H9 (cell line): ENCODE measurements at regions not wholly inside any gene's neighbourhood (a gene's known extent, or its start where the extent isn't known, plus 50 kb on each side); places are given as distances from the start of the nearest gene placed in this dataset.

Experiments
- DNase-seq: peaks from one replicate; pipeline ENCODE4 v3.0.0-alpha.2; 2017
- H2AFZ ChIP-seq: one replicate; pipeline ENCODE4 v1.6.1; 2013; ENCODE audit warnings: mild to moderate bottlenecking, low read length, control low read depth, moderate library complexity
- H2AK5ac ChIP-seq: 2 replicates; pipeline ENCODE4 v1.6.1; 2013; ENCODE audit warnings: low read length, control low read depth, mixed read lengths; ENCODE audit not compliant: insufficient read length
- H2BK120ac ChIP-seq: one replicate; pipeline ENCODE4 v1.6.1; 2013; ENCODE audit warnings: low read depth, mild to moderate bottlenecking, low read length, control low read depth, inconsistent platforms; ENCODE audit not compliant: poor library complexity, severe bottlenecking
- H2BK12ac ChIP-seq: 2 replicates; pipeline ENCODE4 v1.6.1; 2013; ENCODE audit warnings: low read length, control low read depth, mixed read lengths, low read depth; ENCODE audit not compliant: insufficient read length
- H2BK15ac ChIP-seq: 2 replicates; pipeline ENCODE4 v1.6.1; 2013; ENCODE audit warnings: low read depth, low read length, control low read depth
- H2BK20ac ChIP-seq: one replicate; pipeline ENCODE4 v1.6.1; 2013; ENCODE audit warnings: low read depth, mild to moderate bottlenecking, low read length, control low read depth, inconsistent platforms; ENCODE audit not compliant: poor library complexity, severe bottlenecking
- H2BK5ac ChIP-seq: 2 replicates; pipeline ENCODE4 v1.6.1; 2013; ENCODE audit warnings: low read length, control low read depth, mixed read lengths; ENCODE audit not compliant: insufficient read length
- H3K14ac ChIP-seq: 2 replicates; pipeline ENCODE4 v1.6.1; 2013; ENCODE audit warnings: low read length, control low read depth; ENCODE audit not compliant: insufficient read depth
- H3K18ac ChIP-seq: 2 replicates; pipeline ENCODE4 v1.6.1; 2013; ENCODE audit warnings: low read depth, mild to moderate bottlenecking, mixed read lengths, low read length, control low read depth; ENCODE audit not compliant: insufficient read length
- H3K23ac ChIP-seq: 2 replicates; pipeline ENCODE4 v1.6.1; 2013; ENCODE audit warnings: low read length, control low read depth, mixed read lengths, low read depth; ENCODE audit not compliant: insufficient read length
- H3K23me2 ChIP-seq: 2 replicates; pipeline ENCODE4 v1.6.1; 2013; ENCODE audit warnings: low read depth, mild to moderate bottlenecking, mixed read lengths, low read length, control low read depth; ENCODE audit not compliant: insufficient read length, poor library complexity, severe bottlenecking
- H3K27ac ChIP-seq: 2 replicates; pipeline ENCODE4 v1.5.1; 2013; ENCODE audit warnings: low read length, control low read depth, mixed read lengths, low read depth; ENCODE audit not compliant: insufficient read length
- H3K27me3 ChIP-seq: 2 replicates; pipeline ENCODE4 v1.6.1; 2013; ENCODE audit warnings: low read length, control low read depth, inconsistent platforms; ENCODE audit not compliant: insufficient read depth
- H3K4ac ChIP-seq: 2 replicates; pipeline ENCODE4 v1.6.1; 2013; ENCODE audit warnings: low read depth, mild to moderate bottlenecking, control low read depth, inconsistent platforms, low read length, moderate library complexity
- H3K4me1 ChIP-seq: 2 replicates; pipeline ENCODE4 v1.6.1; 2013; ENCODE audit warnings: low read length, control low read depth, inconsistent platforms; ENCODE audit not compliant: insufficient read depth
- H3K4me2 ChIP-seq: 2 replicates; pipeline ENCODE4 v1.6.1; 2013; ENCODE audit warnings: low read length, control low read depth, mixed read lengths; ENCODE audit not compliant: insufficient read length, insufficient read depth
- H3K56ac ChIP-seq: 2 replicates; pipeline ENCODE4 v1.6.1; 2013; ENCODE audit warnings: low read depth, mild to moderate bottlenecking, mixed read lengths, low read length, control low read depth; ENCODE audit not compliant: insufficient read length
- H3K79me1 ChIP-seq: 2 replicates; pipeline ENCODE4 v1.6.1; 2013; ENCODE audit warnings: low read depth, mild to moderate bottlenecking, moderate library complexity, low read length, control low read depth, inconsistent platforms; ENCODE audit not compliant: insufficient read depth, poor library complexity, severe bottlenecking
- H3K79me2 ChIP-seq: 2 replicates; pipeline ENCODE4 v1.6.1; 2013; ENCODE audit warnings: low read length, control low read depth, inconsistent platforms; ENCODE audit not compliant: insufficient read depth
- H3K9ac ChIP-seq: 2 replicates; pipeline ENCODE4 v1.6.1; 2013; ENCODE audit warnings: low read length, control low read depth, mixed read lengths; ENCODE audit not compliant: insufficient read length; ENCODE audit errors: extremely low read depth
- H3K9me3 ChIP-seq: one replicate; pipeline ENCODE4 v1.6.1; 2013; ENCODE audit warnings: low read depth, low read length, inconsistent platforms; ENCODE audit not compliant: control insufficient read depth
- H3T11ph ChIP-seq: one replicate; pipeline ENCODE4 v1.6.1; 2013; ENCODE audit warnings: mild to moderate bottlenecking, low read length, control low read depth, inconsistent platforms
- H4K20me1 ChIP-seq: one replicate; pipeline ENCODE4 v1.6.1; 2013; ENCODE audit not compliant: control insufficient read depth, insufficient read length, insufficient read depth
- H4K5ac ChIP-seq: 2 replicates; pipeline ENCODE4 v1.6.1; 2013; ENCODE audit warnings: low read depth, mild to moderate bottlenecking, mixed read lengths, low read length, control low read depth; ENCODE audit not compliant: insufficient read length
- H4K8ac ChIP-seq: replicated peaks from 2 replicates; pipeline ENCODE4 v1.6.1; 2013; ENCODE audit warnings: low read length, control low read depth, mixed read lengths, low read depth; ENCODE audit not compliant: insufficient read length
- H4K91ac ChIP-seq: 2 replicates; pipeline ENCODE4 v1.6.1; 2013; ENCODE audit warnings: low read depth, mild to moderate bottlenecking, moderate library complexity, mixed read lengths, low read length, control low read depth; ENCODE audit not compliant: insufficient read length
- H3K27ac Mint-ChIP-seq, 3 experiments: 2 replicates in 2 of 3; 3 replicates in 1 of 3; pipeline ENCODE4 v1.8.0; 2020 to 2021; ENCODE audit warnings: mixed read lengths in 3 of 3, mild to moderate bottlenecking in 1 of 3, moderate library complexity in 1 of 3
- H3K27me3 Mint-ChIP-seq: 2 replicates; pipeline ENCODE4 v1.8.0; 2021; ENCODE audit warnings: low read depth, mild to moderate bottlenecking, moderate library complexity, mixed read lengths
- H3K36me3 Mint-ChIP-seq, 3 experiments: 2 replicates in 2 of 3; 3 replicates in 1 of 3; pipeline ENCODE4 v1.8.0; 2020 to 2021; ENCODE audit warnings: low read depth in 3 of 3, mixed read lengths in 3 of 3; ENCODE audit not compliant: insufficient read depth in 1 of 3
- H3K4me1 Mint-ChIP-seq, 2 experiments: 2 replicates each; pipeline ENCODE4 v1.8.0; 2020; ENCODE audit warnings: mixed read lengths in 2 of 2
- H3K4me3 Mint-ChIP-seq, 2 experiments: 2 replicates in 1 of 2; 3 replicates in 1 of 2; pipeline ENCODE4 v1.8.0; 2020 to 2021; ENCODE audit warnings: mild to moderate bottlenecking in 2 of 2, mixed read lengths in 2 of 2, moderate library complexity in 1 of 2
- H3K9me3 Mint-ChIP-seq, 2 experiments: 2 replicates in 1 of 2; 3 replicates in 1 of 2; pipeline ENCODE4 v1.8.0; 2020; ENCODE audit warnings: mild to moderate bottlenecking in 2 of 2, mixed read lengths in 2 of 2, moderate library complexity in 1 of 2
- WGBS: extraction: QIAGEN DNeasy Blood & Tissue Kit; methylation state at CpG from one replicate; pipeline ENCODE4 v1.1.7; 2013; ENCODE audit warnings: missing lambda C conversion rate, low lambda C conversion rate, mixed read lengths; ENCODE audit not compliant: insufficient read length; ENCODE audit errors: extremely low coverage; 5-methylcytosine and 5-hydroxymethylcytosine counted together
- TF ChIP-seq, protein P1 (sequence below): fragments of 200-600 bp; sonication (generic); conservative IDR thresholded peaks from 3 replicates; pipeline ENCODE4 v1.8.0; 2021; ENCODE audit warnings: antibody characterized with exemption, mild to moderate bottlenecking

DNA sequence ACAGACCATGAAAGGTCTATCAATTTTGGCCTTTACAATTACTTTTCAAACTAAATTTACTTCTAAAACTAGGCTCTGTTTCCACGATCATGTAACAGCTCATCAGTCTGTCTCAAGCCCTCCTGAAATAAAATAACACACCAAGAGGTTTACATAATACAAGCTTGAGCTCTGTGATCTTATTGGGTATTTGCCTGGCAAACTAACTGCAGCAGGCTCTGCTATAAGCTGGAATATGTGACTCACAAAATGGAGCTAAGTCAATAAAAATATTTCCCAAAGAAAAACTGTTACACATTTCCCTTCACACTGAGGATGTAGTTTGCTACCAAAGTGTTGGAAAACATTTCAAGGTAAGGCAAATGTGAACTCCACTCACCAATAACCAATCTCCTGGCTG lies 94.7 kb upstream of the GPM6B start:
- Histone ChIP-seq H2BK120ac (no peak overlapping the region), H3K9ac (no peak overlapping the region), H3K79me2 (peaks cover 6% of the 10 kb centered on the region; the same call in 1 of the 2 replicates), H2BK12ac (no peak overlapping the region), H3K4ac (no peak overlapping the region), H3K79me1 (no peaks in the 10 kb centered on the region), H3K27ac (no peak overlapping the region), H4K20me1 (no peaks in the 10 kb centered on the region), H3K27me3 (no peaks in the 10 kb centered on the region), H3K4me2 (no peak overlapping the region), H3K14ac (no peak overlapping the region), H2AFZ (no peak overlapping the region), H3K23ac (no peak overlapping the region), H4K91ac (no peak overlapping the region), H3K9me3 (no peaks in the 10 kb centered on the region), H3K56ac (no peak overlapping the region), H3T11ph (no peak overlapping the region), H2BK20ac (no peak overlapping the region), H2BK15ac (no peak overlapping the region), H2BK5ac (no peak overlapping the region), H3K18ac (no peak overlapping the region), H4K8ac (no peak overlapping the region), H2AK5ac (no peak overlapping the region), H3K4me1 (no peaks in the 10 kb centered on the region), H3K23me2 (no peaks in the 10 kb centered on the region), H4K5ac (no peak overlapping the region)
- Mint-ChIP-seq H3K4me1 (peaks cover 0 to 25% of the 10 kb centered on the region in 2 experiments; a peak in 3 of 4 replicates), H3K4me3 (no peak overlapping the region), H3K36me3 (peaks cover 7 to 14% (median 9%) of the 10 kb centered on the region in 3 experiments; a peak in 6 of 7 replicates), H3K9me3 (peaks cover 16 to 40% of the 10 kb centered on the region in 2 experiments), H3K27ac (no peak overlapping the region), H3K27me3 (no peaks in the 10 kb centered on the region)
- WGBS: no CpG with 5 or more reads among the region's 1 CpG
- TF ChIP-seq, protein P1, sequence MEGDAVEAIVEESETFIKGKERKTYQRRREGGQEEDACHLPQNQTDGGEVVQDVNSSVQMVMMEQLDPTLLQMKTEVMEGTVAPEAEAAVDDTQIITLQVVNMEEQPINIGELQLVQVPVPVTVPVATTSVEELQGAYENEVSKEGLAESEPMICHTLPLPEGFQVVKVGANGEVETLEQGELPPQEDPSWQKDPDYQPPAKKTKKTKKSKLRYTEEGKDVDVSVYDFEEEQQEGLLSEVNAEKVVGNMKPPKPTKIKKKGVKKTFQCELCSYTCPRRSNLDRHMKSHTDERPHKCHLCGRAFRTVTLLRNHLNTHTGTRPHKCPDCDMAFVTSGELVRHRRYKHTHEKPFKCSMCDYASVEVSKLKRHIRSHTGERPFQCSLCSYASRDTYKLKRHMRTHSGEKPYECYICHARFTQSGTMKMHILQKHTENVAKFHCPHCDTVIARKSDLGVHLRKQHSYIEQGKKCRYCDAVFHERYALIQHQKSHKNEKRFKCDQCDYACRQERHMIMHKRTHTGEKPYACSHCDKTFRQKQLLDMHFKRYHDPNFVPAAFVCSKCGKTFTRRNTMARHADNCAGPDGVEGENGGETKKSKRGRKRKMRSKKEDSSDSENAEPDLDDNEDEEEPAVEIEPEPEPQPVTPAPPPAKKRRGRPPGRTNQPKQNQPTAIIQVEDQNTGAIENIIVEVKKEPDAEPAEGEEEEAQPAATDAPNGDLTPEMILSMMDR: no peak
- no peak for DNase-seq
